ENCODE measurements at regions not wholly inside any gene's neighbourhood (a gene's known extent, or its start where the extent isn't known, plus 50 kb on each side); places are given as distances from the start of the nearest gene placed in this dataset.

DNA sequence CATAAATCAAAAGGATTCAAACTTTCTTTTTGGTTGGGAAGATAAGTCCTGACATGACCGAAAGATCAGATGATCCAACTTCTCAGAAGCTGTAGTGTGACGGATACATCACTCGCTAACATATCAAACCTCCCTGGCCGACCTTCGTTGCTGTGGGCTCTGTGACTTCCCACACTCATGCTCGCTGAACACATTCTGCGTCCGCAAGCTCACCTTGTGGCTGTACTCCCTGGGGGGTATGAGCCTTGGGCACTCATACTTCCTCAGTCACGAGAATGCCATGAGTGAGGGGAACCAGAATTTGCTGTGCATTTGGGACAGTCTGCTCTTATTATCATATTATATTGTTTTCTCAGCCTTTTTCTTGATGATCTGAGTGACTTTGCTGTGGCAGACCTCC is 105.4 kb downstream of the RWDD3 start:
- ATAC-seq (no peak), DNase-seq (ENCODE audit: low spot score) (no peak)
- peaks cover 0 to 3% of the 10 kb centered on the region in 2 donors for H3K27me3 Mint-ChIP-seq
- no peaks in the 10 kb centered on the region for H3K9me3 Mint-ChIP-seq
- H3K27ac Mint-ChIP-seq = no peak overlapping the region
- no peaks in the 10 kb centered on the region for H3K36me3 Mint-ChIP-seq
- no peaks in the 10 kb centered on the region for H3K4me1 Mint-ChIP-seq (ENCODE audit: low read depth in 2 of 2)
- no peak overlapping the region for H3K4me3 Mint-ChIP-seq

DNA sequence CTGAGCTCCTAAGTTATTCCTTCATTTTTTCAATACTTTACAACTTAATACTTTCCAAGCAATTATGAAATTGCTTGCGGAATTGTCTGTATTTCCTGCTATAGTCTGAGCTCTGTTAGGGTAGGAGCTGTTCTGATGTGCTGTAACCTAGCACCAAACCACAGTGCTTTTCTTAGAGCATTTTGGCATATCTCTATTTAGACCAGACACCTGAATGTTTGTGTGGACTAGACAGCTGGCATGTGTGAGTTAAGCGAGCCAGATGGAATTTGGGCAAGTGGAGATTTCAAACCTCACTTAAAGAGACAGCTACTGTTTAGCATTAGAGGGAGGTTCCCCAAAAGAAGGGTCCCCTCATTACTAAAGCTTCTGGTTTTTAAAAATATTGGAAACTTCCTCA is 106.1 kb downstream of the RWDD3 start:
- Mint-ChIP-seq H3K9me3 (no peaks in the 10 kb centered on the region), H3K4me3 (no peak overlapping the region), H3K4me1 (ENCODE audit: low read depth in 2 of 2) (no peaks in the 10 kb centered on the region), H3K27ac (no peak overlapping the region), H3K27me3 (peaks cover 0 to 7% of the 10 kb centered on the region in 2 donors), H3K36me3 (no peaks in the 10 kb centered on the region)
- DNase-seq (ENCODE audit: low spot score) = no peak
- ATAC-seq = no peak

DNA sequence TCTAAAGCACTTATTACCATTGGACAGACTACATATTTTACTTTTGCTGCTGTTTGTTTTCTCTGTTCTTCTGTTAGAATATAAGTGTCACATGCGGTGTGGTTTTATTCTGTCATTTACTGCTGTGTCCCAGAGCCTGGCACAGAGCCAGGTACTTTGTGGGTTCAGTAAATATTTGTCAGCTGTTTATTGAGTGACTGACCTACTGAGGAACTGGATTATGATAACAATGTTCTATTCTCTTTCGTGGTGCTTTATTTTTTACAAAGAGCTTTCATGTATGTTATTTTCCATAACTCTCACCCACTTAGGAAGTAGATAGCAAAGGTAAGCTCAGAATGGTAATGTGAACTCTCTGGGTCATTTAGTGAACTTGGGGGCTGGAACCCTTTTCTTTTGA is 118.8 kb downstream of the RWDD3 start:
- DNase-seq (ENCODE audit: low spot score) (no peak), ATAC-seq (no peak)
- Mint-ChIP-seq H3K4me3 (no peak overlapping the region), H3K36me3 (no peaks in the 10 kb centered on the region), H3K4me1 (ENCODE audit: low read depth in 2 of 2) (no peaks in the 10 kb centered on the region), H3K9me3 (peaks cover 6% of the 10 kb centered on the region), H3K27ac (no peak overlapping the region), H3K27me3 (no peaks in the 10 kb centered on the region)

DNA sequence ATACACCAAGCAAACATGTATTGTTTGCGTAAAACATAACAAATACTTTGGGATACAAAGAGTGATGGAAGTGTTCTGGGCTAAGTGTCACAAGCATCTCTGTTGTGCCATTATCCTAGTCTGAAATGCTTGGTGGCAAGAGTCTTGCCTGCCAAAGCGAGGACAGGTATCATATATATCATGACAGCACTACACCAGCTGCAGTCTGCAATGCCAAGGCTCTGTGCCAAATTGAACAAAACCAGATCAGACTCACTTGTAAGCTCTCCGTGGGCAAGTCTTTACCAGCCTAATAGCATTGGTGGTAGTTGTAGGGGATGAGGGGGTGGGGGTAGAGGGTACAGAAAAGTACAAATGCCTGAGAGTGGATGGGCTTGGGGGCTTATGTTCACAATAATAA is 119.2 kb downstream of the RWDD3 start:
- H3K36me3 Mint-ChIP-seq = no peaks in the 10 kb centered on the region
- peaks cover 4% of the 10 kb centered on the region for H3K9me3 Mint-ChIP-seq
- H3K27me3 Mint-ChIP-seq = no peaks in the 10 kb centered on the region
- no peak overlapping the region for H3K4me3 Mint-ChIP-seq
- H3K4me1 Mint-ChIP-seq (ENCODE audit: low read depth in 2 of 2) = no peaks in the 10 kb centered on the region
- ATAC-seq = no peak
- no peak for DNase-seq (ENCODE audit: low spot score)
- H3K27ac Mint-ChIP-seq = no peak overlapping the region

DNA sequence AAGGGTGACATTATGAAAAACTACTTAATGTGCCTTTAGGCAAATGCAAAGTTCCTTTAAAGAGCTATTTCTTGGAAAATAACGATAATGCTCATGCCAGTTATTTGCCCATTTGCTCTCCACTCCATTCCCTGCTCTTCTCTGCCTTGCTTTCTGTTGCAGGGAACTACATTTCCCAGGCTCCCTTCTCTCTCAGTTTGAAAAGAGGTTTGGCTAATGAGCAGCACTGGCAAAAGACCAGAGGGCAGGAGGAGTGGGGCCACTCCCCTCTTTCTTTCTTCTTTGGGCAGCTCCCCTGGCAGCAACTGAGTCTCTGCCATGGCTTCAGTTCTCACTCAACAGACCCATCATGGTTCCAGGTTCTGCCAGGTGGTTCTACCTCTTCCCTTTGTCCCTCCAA is 130.5 kb downstream of the RWDD3 start:
- ATAC-seq (no peak), DNase-seq (ENCODE audit: low spot score) (no peak)
- no peaks in the 10 kb centered on the region for H3K27me3 Mint-ChIP-seq
- H3K9me3 Mint-ChIP-seq = peaks cover 8% of the 10 kb centered on the region
- H3K27ac Mint-ChIP-seq = no peak overlapping the region
- H3K36me3 Mint-ChIP-seq = no peaks in the 10 kb centered on the region
- no peak overlapping the region for H3K4me3 Mint-ChIP-seq
- no peaks in the 10 kb centered on the region for H3K4me1 Mint-ChIP-seq (ENCODE audit: low read depth in 2 of 2)

DNA sequence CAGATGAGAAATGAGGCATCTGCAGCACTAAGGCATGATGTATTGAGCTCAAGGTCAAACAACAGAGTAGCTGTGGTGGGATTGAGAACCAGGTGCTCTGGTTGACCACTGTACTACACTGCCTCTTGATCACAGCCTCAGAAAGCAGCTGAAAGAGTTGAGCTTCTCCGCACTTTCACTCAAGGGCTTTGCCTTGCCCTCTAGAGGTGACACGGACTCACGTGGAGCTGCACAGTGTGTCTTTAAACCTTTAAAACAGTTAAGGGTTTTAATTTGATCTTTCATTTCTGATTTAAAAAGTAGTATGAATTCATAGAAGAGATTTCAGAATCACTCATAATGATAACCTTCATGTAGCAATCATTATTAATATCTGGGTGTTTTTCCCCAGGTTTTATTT is 132.5 kb downstream of the RWDD3 start:
- Mint-ChIP-seq H3K27me3 (no peaks in the 10 kb centered on the region), H3K36me3 (no peaks in the 10 kb centered on the region), H3K4me3 (no peak overlapping the region), H3K4me1 (ENCODE audit: low read depth in 2 of 2) (no peaks in the 10 kb centered on the region), H3K27ac (no peak overlapping the region), H3K9me3 (peaks cover 12% of the 10 kb centered on the region)
- no peak for ATAC-seq
- no peak for DNase-seq (ENCODE audit: low spot score)

DNA sequence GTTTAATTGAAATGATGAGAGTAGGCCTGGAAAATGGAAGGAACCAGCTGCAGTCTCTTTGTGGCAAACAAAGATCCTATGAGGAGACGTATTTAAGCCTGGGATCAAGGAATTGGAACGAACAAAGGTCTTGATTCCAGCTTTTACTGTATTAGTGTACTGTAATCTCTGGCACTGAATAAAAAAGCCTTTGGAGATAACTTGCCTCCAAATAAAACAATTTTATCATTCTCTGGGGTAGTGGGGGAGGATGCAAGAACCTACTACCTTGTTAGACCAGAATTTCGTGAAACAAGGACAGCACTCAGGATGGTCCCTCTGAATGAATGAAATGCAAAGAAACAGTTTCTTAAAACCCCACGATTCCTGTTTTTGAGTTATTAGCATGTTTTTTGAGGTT is 134.2 kb downstream of the RWDD3 start:
- Mint-ChIP-seq H3K27ac (no peak overlapping the region), H3K27me3 (no peaks in the 10 kb centered on the region), H3K4me1 (ENCODE audit: low read depth in 2 of 2) (no peaks in the 10 kb centered on the region), H3K9me3 (peaks cover 8% of the 10 kb centered on the region), H3K4me3 (no peak overlapping the region), H3K36me3 (no peaks in the 10 kb centered on the region)
- DNase-seq (ENCODE audit: low spot score) (no peak), ATAC-seq (no peak)

DNA sequence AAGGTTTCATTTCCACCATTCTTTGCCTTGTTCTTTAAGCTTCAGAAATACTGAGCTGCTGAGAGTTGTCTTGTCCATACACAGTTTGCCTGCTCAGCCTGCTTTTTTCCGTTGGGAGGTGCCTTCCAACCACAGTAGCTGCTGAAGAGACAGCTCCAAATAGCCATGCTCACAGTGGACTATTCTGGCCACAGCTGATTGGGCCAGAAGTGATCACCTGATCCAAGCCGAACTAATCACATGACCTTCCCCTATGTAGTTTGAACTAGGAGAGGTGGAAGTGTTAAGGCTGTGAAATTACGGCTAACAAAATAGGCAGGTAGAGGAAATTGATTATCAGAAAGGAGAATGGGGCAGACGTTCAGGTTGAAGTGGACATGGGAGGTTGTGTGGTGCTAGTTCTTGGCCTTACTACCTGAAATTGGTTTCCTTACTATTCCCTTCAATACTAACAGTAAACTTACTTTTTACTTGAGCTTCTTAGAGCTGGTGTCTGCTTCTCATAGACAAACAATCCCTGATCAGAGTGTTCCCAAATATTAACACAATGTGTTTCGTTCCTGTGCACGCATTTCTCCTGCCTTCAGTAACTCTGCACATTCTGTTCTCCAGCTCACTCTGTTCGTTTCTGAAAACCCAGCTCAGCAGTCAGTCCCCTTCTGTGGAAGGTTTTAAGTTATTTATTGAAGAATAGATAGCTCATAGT is 136.1 kb downstream of the RWDD3 start:
- DNase-seq (ENCODE audit: low spot score) = no peak

DNA sequence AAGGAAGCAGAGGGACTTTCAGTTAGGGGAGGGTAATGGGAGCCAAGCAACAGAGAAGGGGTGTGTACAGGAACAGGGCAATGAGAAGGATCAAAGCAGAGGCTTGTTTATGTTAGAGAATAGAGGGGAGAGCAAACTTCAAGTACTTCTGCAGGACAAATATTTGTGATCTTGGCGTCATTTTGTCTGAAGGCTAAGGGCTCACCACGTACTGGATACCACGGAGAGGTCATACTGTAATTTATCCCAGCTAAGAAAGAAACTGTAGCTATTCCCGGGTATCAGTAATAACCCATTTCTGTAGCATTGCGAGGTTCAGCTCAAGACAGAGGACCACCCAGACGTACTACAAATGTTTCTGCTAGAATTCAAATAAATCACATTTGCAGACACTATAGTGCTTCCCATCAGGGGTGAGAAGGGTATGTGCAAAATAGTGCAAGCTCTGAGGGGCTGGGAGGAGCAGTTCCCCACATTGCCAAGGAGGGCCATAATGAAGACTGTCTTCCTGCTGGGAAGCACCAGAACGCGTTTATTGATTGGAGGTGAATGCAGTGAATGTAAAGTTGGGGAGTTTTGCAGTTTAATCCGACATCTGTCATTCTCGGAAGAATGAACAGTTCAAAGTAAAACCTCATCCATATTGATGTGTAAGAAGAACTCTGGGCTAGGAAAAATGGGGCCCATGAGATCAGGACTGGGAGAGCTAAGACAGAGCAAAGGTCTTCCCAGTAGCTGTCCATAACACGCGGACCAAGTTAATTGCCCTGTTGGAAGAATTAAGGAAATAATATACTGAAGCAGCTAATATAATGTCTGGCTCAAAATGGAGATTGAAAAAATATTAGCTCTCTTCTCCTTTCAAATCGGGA is 136.9 kb downstream of the RWDD3 start:
- no peak overlapping the region for H3K4me3 Mint-ChIP-seq
- ATAC-seq (no peak), DNase-seq (ENCODE audit: low spot score) (no peak)

More for the DNA sequence above, 136.1 kb downstream of the RWDD3 start:
- Mint-ChIP-seq H3K4me1 (ENCODE audit: low read depth in 2 of 2) (no peaks in the 10 kb centered on the region), H3K27ac (no peak overlapping the region), H3K4me3 (no peak overlapping the region), H3K9me3 (peaks cover 13% of the 10 kb centered on the region), H3K36me3 (no peaks in the 10 kb centered on the region), H3K27me3 (no peaks in the 10 kb centered on the region)
- no peak for ATAC-seq

DNA sequence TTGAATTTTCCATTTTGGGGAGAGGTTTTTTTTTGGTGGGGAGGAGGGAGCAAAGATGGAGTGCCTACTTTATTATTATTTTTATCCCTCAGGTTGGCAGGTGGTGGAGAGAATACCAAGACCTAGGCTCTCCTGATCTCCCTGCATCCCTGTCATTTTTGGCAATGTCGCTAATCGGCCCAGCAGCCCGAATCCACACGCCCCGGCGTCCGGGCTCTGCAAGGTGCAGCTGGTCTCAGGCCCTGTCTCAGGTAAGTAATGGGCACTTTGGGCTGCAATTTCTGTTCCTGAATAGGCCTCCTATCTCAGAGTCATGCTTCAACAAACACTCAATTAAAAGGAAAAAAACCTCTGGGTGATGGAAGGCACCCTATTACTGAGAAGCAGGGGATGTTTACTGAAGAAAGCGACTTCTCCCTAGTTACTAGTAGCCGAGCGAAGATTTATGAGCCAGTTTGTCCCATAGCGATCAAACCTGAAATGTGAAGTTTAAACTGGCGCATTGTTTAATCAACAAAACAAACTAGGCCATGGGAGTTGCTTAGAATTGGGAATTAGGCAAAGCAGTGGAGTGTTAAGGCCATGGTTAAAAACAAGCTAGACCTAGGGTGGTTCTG is 137.8 kb downstream of the RWDD3 start:
- Mint-ChIP-seq H3K4me3 (no peak overlapping the region), H3K27ac (no peak overlapping the region), H3K4me1 (ENCODE audit: low read depth in 2 of 2) (no peaks in the 10 kb centered on the region), H3K9me3 (peaks cover 13% of the 10 kb centered on the region), H3K27me3 (no peaks in the 10 kb centered on the region), H3K36me3 (no peaks in the 10 kb centered on the region)
- no peak for ATAC-seq
- no peak for DNase-seq (ENCODE audit: low spot score)

More for the DNA sequence above, 136.9 kb downstream of the RWDD3 start:
- H3K27me3 Mint-ChIP-seq = no peaks in the 10 kb centered on the region
- peaks cover 13% of the 10 kb centered on the region for H3K9me3 Mint-ChIP-seq
- H3K36me3 Mint-ChIP-seq = no peaks in the 10 kb centered on the region
- H3K27ac Mint-ChIP-seq = no peak overlapping the region
- no peaks in the 10 kb centered on the region for H3K4me1 Mint-ChIP-seq (ENCODE audit: low read depth in 2 of 2)

DNA sequence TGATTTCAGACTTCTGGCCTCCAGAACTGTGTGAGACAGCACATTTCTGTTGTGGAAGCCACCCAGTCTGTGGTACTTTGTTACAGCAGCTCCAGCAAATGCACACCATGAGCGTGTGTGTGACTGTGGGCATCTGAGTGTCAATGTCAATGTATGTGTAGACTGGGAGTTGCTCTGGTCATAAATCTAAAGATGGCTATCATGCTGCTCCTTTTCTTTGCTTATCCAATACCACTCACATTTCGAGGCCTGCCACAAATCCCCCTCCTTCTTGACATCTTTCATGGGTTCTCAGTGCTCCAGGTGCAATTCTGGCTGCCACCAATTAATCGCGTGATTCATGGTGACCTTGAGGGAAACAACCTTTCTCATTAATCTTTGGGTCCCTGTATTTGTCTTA is 141.2 kb downstream of the RWDD3 start:
- Mint-ChIP-seq H3K27ac (no peak overlapping the region), H3K36me3 (no peaks in the 10 kb centered on the region), H3K4me3 (no peak overlapping the region), H3K4me1 (ENCODE audit: low read depth in 2 of 2) (no peaks in the 10 kb centered on the region), H3K9me3 (peaks cover 17% of the 10 kb centered on the region), H3K27me3 (no peaks in the 10 kb centered on the region)
- ATAC-seq (no peak), DNase-seq (ENCODE audit: low spot score) (no peak)

DNA sequence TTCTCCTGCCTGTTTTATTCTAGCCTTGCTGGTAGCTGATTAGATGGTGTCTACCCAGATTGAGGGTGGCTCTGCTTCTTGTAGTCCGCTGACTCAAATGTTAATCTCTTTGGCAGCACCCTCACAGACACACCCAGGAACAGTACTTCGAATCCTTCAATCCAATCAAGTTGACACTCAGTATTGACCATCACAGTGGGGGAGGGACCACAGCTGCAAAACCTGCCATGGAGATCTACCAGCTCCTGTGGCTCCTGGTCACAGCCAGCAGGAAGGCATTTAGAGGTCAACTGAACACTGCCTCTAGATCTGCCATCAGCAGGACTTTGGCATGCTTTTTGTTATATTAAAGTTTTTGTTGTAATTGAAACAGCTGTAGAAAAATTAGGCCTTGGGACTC is 146.9 kb downstream of the RWDD3 start:
- ATAC-seq (no peak), DNase-seq (ENCODE audit: low spot score) (no peak)
- no peaks in the 10 kb centered on the region for H3K4me1 Mint-ChIP-seq (ENCODE audit: low read depth in 2 of 2)
- H3K36me3 Mint-ChIP-seq = no peaks in the 10 kb centered on the region
- no peak overlapping the region for H3K4me3 Mint-ChIP-seq
- no peaks in the 10 kb centered on the region for H3K27me3 Mint-ChIP-seq
- no peak overlapping the region for H3K27ac Mint-ChIP-seq
- H3K9me3 Mint-ChIP-seq = peaks cover 5% of the 10 kb centered on the region

DNA sequence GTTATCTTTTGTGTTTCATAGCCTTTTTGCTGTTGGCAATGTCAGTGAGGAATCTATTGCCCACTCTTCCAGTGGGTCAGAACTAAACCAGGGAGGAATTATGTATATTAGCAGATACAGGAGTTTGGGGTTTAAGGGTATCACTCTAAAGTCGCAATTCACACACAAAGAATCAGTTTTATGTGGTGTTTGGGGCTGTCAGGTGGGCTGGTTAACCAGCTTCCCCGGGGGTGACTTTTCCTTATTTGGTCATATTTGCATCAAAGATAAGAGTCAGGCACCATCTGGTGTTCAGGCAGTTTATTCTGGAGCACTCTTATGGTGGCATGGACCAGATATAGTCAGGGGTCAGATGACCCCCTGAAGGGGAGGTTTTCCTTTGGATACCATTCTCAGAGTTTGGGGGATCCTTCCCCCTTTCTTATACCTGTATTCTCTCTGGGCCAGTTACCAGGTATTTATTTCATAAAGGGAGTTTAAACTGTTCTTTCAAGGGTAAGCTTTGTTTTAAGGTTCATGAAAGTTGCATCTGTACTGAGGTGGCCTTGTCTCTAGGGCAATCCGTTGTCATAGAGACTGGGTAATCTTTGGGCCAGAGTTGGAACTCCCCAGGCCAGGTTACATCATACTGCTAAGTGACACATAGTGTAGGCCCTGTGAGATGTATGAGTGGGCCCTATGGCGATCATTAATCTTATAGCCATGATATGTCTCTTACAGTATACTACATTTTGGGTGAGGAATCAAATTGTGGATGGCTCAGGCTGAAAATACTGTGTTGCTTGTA is 148.2 kb downstream of the RWDD3 start:
- no peak overlapping the region for H3K4me3 Mint-ChIP-seq
- H3K27me3 Mint-ChIP-seq = no peaks in the 10 kb centered on the region
- no peaks in the 10 kb centered on the region for H3K4me1 Mint-ChIP-seq (ENCODE audit: low read depth in 2 of 2)

More for the DNA sequence above, 148.2 kb downstream of the RWDD3 start:
- Mint-ChIP-seq H3K9me3 (peaks cover 7% of the 10 kb centered on the region), H3K36me3 (no peaks in the 10 kb centered on the region), H3K27ac (no peak overlapping the region)
- DNase-seq (ENCODE audit: low spot score) (no peak), ATAC-seq (no peak)
